ENCODE measurements at regions not wholly inside any gene's neighbourhood (a gene's known extent, or its start where the extent isn't known, plus 50 kb on each side); places are given as distances from the start of the nearest gene placed in this dataset.

DNA sequence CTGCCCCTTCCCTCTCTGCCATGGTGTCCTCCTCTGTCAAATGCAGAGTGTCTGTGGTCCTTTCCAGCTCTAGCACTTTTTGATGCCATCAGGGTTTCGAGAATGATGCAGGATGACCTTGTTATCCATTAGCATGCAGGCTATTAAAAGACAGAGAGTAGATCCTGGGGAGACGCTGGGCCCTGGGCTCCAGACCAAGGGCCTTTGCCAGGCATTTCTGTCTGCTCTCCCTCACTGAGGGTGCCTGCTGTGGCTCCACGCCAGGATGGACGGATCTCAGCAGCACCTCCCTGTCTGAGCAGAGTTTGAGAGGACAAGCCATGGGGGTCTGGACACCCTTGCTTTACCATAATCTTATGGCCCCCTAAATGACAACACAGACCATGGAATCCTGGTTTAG, 110.8 kb upstream of the CD82 start:
- TF ChIP-seq, protein P1, sequence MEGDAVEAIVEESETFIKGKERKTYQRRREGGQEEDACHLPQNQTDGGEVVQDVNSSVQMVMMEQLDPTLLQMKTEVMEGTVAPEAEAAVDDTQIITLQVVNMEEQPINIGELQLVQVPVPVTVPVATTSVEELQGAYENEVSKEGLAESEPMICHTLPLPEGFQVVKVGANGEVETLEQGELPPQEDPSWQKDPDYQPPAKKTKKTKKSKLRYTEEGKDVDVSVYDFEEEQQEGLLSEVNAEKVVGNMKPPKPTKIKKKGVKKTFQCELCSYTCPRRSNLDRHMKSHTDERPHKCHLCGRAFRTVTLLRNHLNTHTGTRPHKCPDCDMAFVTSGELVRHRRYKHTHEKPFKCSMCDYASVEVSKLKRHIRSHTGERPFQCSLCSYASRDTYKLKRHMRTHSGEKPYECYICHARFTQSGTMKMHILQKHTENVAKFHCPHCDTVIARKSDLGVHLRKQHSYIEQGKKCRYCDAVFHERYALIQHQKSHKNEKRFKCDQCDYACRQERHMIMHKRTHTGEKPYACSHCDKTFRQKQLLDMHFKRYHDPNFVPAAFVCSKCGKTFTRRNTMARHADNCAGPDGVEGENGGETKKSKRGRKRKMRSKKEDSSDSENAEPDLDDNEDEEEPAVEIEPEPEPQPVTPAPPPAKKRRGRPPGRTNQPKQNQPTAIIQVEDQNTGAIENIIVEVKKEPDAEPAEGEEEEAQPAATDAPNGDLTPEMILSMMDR (IDR thresholded peaks at IDR 0.05) = no peak
- TF ChIP-seq POLR2A (IDR thresholded peaks at IDR 0.05) = no peak
